Activated T-helper 17 cell treated with anti-CD3 and anti-CD28 coated beads, Interleukin-2, amount 50 U/mL, for 72 hours (primary cell): ENCODE measurements at regions not wholly inside any gene's neighbourhood (a gene's known extent, or its start where the extent isn't known, plus 50 kb on each side); places are given as distances from the start of the nearest gene placed in this dataset.

Experiments used
- ATAC-seq: fragments of 150-1000 bp; cut with Tn5 transposase; replicated peaks from 2 replicates; pipeline ENCODE4 v1.10.0; 2021; ENCODE audit warnings: mild to moderate bottlenecking, moderate library complexity
- H3K27ac Mint-ChIP-seq: one replicate; pipeline ENCODE4 v1.8.0; 2022; ENCODE audit warnings: mixed read lengths
- H3K27me3 Mint-ChIP-seq: one replicate; pipeline ENCODE4 v1.8.0; 2022; ENCODE audit warnings: mixed read lengths
- H3K36me3 Mint-ChIP-seq: one replicate; pipeline ENCODE4 v1.8.0; 2022; ENCODE audit warnings: low read depth, mild to moderate bottlenecking, mixed read lengths
- H3K4me1 Mint-ChIP-seq: one replicate; pipeline ENCODE4 v1.8.0; 2022; ENCODE audit warnings: mixed read lengths
- H3K4me3 Mint-ChIP-seq: one replicate; pipeline ENCODE4 v1.8.0; 2022; ENCODE audit warnings: mild to moderate bottlenecking, mixed read lengths
- H3K9me3 Mint-ChIP-seq: one replicate; pipeline ENCODE4 v1.8.0; 2022; ENCODE audit warnings: mixed read lengths

GRCh38 chr20:6956056-6956455, 188.6 kb downstream of the BMP2 start:
- Mint-ChIP-seq H3K9me3 (peaks cover 9% of the 10 kb centered on the region), H3K36me3 (no peaks in the 10 kb centered on the region), H3K27me3 (no peaks in the 10 kb centered on the region), H3K27ac (no peak overlapping the region), H3K4me3 (no peak overlapping the region), H3K4me1 (no peaks in the 10 kb centered on the region)
- ATAC-seq = no peak

- Mint-ChIP-seq H3K27me3 (no peaks in the 10 kb centered on the region), H3K4me3 (no peak overlapping the region), H3K9me3 (peaks cover 9% of the 10 kb centered on the region), H3K27ac (no peak overlapping the region), H3K36me3 (no peaks in the 10 kb centered on the region), H3K4me1 (no peaks in the 10 kb centered on the region)
- ATAC-seq = no peak
Measured at GRCh38 chr20:6956574-6956973, 189.1 kb downstream of the BMP2 start.

- ATAC-seq = no peak
- Mint-ChIP-seq H3K27ac (no peak overlapping the region), H3K4me1 (no peaks in the 10 kb centered on the region), H3K36me3 (no peaks in the 10 kb centered on the region), H3K4me3 (no peak overlapping the region), H3K9me3 (peaks cover 10% of the 10 kb centered on the region), H3K27me3 (no peaks in the 10 kb centered on the region)
Measured at GRCh38 chr20:6959900-6960312, 192.4 kb downstream of the BMP2 start.

- ATAC-seq = no peak
- no peak overlapping the region for H3K27ac Mint-ChIP-seq
- no peaks in the 10 kb centered on the region for H3K27me3 Mint-ChIP-seq
- H3K4me3 Mint-ChIP-seq = no peak overlapping the region
- no peaks in the 10 kb centered on the region for H3K36me3 Mint-ChIP-seq
- no peaks in the 10 kb centered on the region for H3K4me1 Mint-ChIP-seq
- peaks cover 13% of the 10 kb centered on the region for H3K9me3 Mint-ChIP-seq
Measured at GRCh38 chr20:6966721-6967120, 199.2 kb downstream of the BMP2 start.

GRCh38 chr20:6974838-6975237, 207.4 kb downstream of the BMP2 start:
- H3K9me3 Mint-ChIP-seq = peaks cover 14% of the 10 kb centered on the region
- no peaks in the 10 kb centered on the region for H3K27me3 Mint-ChIP-seq
- no peaks in the 10 kb centered on the region for H3K4me1 Mint-ChIP-seq
- ATAC-seq = no peak
- H3K36me3 Mint-ChIP-seq = no peaks in the 10 kb centered on the region
- no peak overlapping the region for H3K4me3 Mint-ChIP-seq
- no peak overlapping the region for H3K27ac Mint-ChIP-seq

- H3K9me3 Mint-ChIP-seq = peaks cover 14% of the 10 kb centered on the region
- H3K27ac Mint-ChIP-seq = no peak overlapping the region
- H3K36me3 Mint-ChIP-seq = no peaks in the 10 kb centered on the region
- H3K27me3 Mint-ChIP-seq = no peaks in the 10 kb centered on the region
- no peak overlapping the region for H3K4me3 Mint-ChIP-seq
- no peak for ATAC-seq
- H3K4me1 Mint-ChIP-seq = no peaks in the 10 kb centered on the region
Measured at GRCh38 chr20:6975311-6975710, 207.8 kb downstream of the BMP2 start.

- no peak overlapping the region for H3K27ac Mint-ChIP-seq
- no peaks in the 10 kb centered on the region for H3K27me3 Mint-ChIP-seq
- peaks cover 14% of the 10 kb centered on the region for H3K9me3 Mint-ChIP-seq
- H3K36me3 Mint-ChIP-seq = no peaks in the 10 kb centered on the region
- no peaks in the 10 kb centered on the region for H3K4me1 Mint-ChIP-seq
- H3K4me3 Mint-ChIP-seq = no peak overlapping the region
- no peak for ATAC-seq
Measured at GRCh38 chr20:6976106-6976900, 208.8 kb downstream of the BMP2 start.

- H3K27me3 Mint-ChIP-seq = no peaks in the 10 kb centered on the region
- H3K4me1 Mint-ChIP-seq = no peaks in the 10 kb centered on the region
- ATAC-seq = no peak
- no peak overlapping the region for H3K4me3 Mint-ChIP-seq
- H3K9me3 Mint-ChIP-seq = peaks cover 11% of the 10 kb centered on the region
- H3K36me3 Mint-ChIP-seq = no peaks in the 10 kb centered on the region
- H3K27ac Mint-ChIP-seq = no peak overlapping the region
Measured at GRCh38 chr20:6979621-6980020, 212.1 kb downstream of the BMP2 start.

GRCh38 chr20:6993011-6993410, 225.5 kb downstream of the BMP2 start:
- Mint-ChIP-seq H3K4me3 (no peak overlapping the region), H3K27me3 (no peaks in the 10 kb centered on the region)
- no peak for ATAC-seq

GRCh38 chr20:6993511-6993910, 226.0 kb downstream of the BMP2 start:
- no peak for ATAC-seq
- Mint-ChIP-seq H3K4me1 (no peaks in the 10 kb centered on the region), H3K4me3 (no peak overlapping the region), H3K27me3 (no peaks in the 10 kb centered on the region), H3K36me3 (no peaks in the 10 kb centered on the region), H3K9me3 (peaks cover 27% of the 10 kb centered on the region), H3K27ac (no peak overlapping the region)

More at GRCh38 chr20:6993011-6993410, 225.5 kb downstream of the BMP2 start:
- peaks cover 27% of the 10 kb centered on the region for H3K9me3 Mint-ChIP-seq
- H3K27ac Mint-ChIP-seq = no peak overlapping the region
- no peaks in the 10 kb centered on the region for H3K4me1 Mint-ChIP-seq
- H3K36me3 Mint-ChIP-seq = no peaks in the 10 kb centered on the region

GRCh38 chr20:6994452-6994851, 227.0 kb downstream of the BMP2 start:
- H3K36me3 Mint-ChIP-seq = no peaks in the 10 kb centered on the region
- no peak overlapping the region for H3K27ac Mint-ChIP-seq
- no peak overlapping the region for H3K4me3 Mint-ChIP-seq
- ATAC-seq = no peak
- H3K27me3 Mint-ChIP-seq = no peaks in the 10 kb centered on the region
- H3K4me1 Mint-ChIP-seq = no peaks in the 10 kb centered on the region
- H3K9me3 Mint-ChIP-seq = peaks cover 25% of the 10 kb centered on the region

GRCh38 chr20:6998909-6999308, 231.4 kb downstream of the BMP2 start:
- Mint-ChIP-seq H3K9me3 (peaks cover 17% of the 10 kb centered on the region), H3K36me3 (no peaks in the 10 kb centered on the region), H3K4me3 (no peak overlapping the region), H3K27me3 (no peaks in the 10 kb centered on the region), H3K4me1 (no peaks in the 10 kb centered on the region), H3K27ac (no peak overlapping the region)
- no peak for ATAC-seq

- Mint-ChIP-seq H3K27ac (no peak overlapping the region), H3K4me3 (no peak overlapping the region), H3K36me3 (no peaks in the 10 kb centered on the region), H3K9me3 (peaks cover 12% of the 10 kb centered on the region), H3K4me1 (no peaks in the 10 kb centered on the region), H3K27me3 (no peaks in the 10 kb centered on the region)
- no peak for ATAC-seq
Measured at GRCh38 chr20:6999381-6999780, 231.9 kb downstream of the BMP2 start.

GRCh38 chr20:7003598-7003997, 236.1 kb downstream of the BMP2 start:
- ATAC-seq = no peak
- no peaks in the 10 kb centered on the region for H3K27me3 Mint-ChIP-seq
- H3K27ac Mint-ChIP-seq = no peak overlapping the region
- H3K36me3 Mint-ChIP-seq = no peaks in the 10 kb centered on the region
- peaks cover 19% of the 10 kb centered on the region for H3K9me3 Mint-ChIP-seq
- no peaks in the 10 kb centered on the region for H3K4me1 Mint-ChIP-seq
- no peak overlapping the region for H3K4me3 Mint-ChIP-seq

- H3K27ac Mint-ChIP-seq = no peak overlapping the region
- no peaks in the 10 kb centered on the region for H3K36me3 Mint-ChIP-seq
- H3K4me1 Mint-ChIP-seq = no peaks in the 10 kb centered on the region
- H3K4me3 Mint-ChIP-seq = no peak overlapping the region
- no peak for ATAC-seq
- H3K27me3 Mint-ChIP-seq = no peaks in the 10 kb centered on the region
- peaks cover 22% of the 10 kb centered on the region for H3K9me3 Mint-ChIP-seq
Measured at GRCh38 chr20:7004801-7005200, 237.3 kb downstream of the BMP2 start.

- Mint-ChIP-seq H3K27me3 (no peaks in the 10 kb centered on the region), H3K27ac (no peak overlapping the region), H3K4me1 (no peaks in the 10 kb centered on the region), H3K4me3 (no peak overlapping the region), H3K36me3 (no peaks in the 10 kb centered on the region), H3K9me3 (peaks cover 28% of the 10 kb centered on the region)
- no peak for ATAC-seq
Measured at GRCh38 chr20:7010527-7010926, 243.0 kb downstream of the BMP2 start.
